Activated T-helper 1 cell treated with anti-CD3 and anti-CD28 coated beads, Interleukin-2, amount 50 U/mL, for 16 hours (primary cell): ENCODE measurements at regions not wholly inside any gene's neighbourhood (a gene's known extent, or its start where the extent isn't known, plus 50 kb on each side); places are given as distances from the start of the nearest gene placed in this dataset.
"Not testable (repeated sequence)": the region's sequence is repeated elsewhere in the genome, so short reads cannot be mapped to it uniquely, and the experiment has no call there.

Experiments
- DNase-seq, 2 donors: peaks; one replicate each; pipeline ENCODE4 v3.0.0-alpha.2; 2020; ENCODE audit warnings: low read depth in 1 of 2, low spot score in 1 of 2

DNA sequence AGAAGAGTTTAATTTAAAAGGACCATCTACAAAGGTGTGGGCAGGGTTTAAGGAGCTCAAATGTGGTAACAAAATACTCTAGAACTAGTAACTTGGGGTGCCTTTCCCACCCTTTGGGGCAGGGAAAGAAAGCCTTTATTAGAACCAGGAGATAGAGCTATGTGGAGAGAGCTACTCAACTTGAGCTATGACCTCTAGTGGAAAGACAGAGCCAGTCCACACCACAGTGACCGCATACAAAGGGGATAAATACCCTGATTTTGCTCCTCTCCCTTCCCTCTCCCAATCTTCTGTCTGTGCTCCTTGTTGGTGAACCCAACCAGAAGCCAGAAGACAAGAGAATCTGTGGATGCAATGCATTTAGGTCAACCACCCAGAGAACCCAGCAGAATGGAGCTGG, 54.4 kb upstream of the JAK1 start:
- DNase-seq: no peak

DNA sequence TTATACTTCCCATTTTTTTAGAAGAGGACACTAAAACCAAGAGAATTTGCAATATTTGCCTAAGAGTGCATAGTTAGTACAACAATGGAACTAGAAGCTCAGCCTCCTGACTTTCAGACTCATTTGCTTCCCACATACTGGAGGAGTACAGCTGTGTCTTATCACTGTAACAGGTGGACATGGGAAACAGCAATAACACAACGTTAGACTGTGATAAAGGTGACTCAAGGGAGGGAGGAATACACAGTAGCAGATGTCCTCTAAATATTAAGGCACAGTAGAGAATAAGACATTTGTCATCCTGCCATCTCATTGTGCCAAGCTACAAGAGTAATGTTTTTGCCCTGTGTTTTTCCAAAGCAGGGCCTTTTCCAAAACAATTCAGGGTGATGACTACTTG, 55.4 kb upstream of the JAK1 start:
- DNase-seq: no peak

GRCh38 chr1:65022216-65022615, 55.9 kb upstream of the JAK1 start:
- no peak for DNase-seq

DNA sequence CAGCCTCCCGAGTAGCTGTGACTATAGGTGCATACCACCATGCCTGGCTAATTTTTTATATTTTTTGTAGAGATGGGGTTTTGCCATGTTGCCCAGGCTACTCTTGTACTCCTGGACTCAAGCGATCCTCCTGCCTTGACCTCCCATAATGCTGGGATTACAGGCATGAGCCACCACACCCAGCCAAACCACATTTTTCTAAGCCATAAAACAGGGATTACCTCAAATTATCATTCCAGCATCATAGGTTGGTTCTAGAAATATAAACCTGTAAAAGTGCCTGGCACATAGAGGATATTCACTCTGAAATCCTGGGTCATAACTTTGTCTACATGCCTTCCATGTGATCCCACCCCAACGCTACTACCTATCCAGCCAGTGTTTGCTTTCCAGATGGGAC, 59.4 kb upstream of the JAK1 start:
- no peak for DNase-seq

- no peak for DNase-seq
Measured at GRCh38 chr1:65026235-65026634, 59.9 kb upstream of the JAK1 start.

- DNase-seq: no peak
Measured at GRCh38 chr1:65027666-65028358, 61.5 kb upstream of the JAK1 start.

DNA sequence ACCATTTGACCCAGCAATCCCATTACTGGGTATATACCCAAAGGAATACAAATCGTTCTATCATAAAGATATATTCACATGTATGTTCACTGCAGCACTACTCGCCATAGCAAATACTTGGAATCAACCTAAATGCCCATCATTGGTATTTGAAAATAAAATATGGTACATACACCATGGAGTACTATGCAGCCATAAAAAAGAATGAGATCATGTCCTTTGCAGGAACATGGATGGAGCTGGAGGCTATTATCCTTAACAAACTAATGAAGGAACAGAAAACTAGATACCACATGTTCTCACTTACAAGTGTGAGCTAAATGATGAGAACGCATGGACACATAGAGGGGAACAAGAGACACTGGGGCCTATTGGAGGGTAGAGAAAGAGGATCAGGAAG, 63.1 kb upstream of the JAK1 start:
- not testable (repeated sequence) for DNase-seq

DNA sequence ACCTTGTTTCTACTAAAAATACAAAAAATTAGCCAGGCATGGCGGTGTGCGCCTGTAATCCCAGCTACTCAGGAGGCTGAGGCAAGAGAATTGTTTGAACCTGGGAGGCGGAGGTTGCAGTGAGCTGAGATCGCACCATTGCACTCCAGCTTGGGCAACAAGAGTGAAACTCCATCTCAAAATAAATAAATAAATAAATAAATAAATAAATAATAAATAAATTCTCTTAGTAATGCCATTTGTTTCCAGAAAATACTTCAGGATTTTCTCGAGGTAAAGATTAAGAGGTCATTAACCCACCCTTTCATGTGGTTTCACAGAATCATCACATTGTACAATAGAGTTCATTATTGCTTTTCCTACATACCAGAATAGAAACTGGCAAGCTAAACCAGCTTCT, 68.5 kb upstream of the JAK1 start:
- DNase-seq: not testable (repeated sequence)

DNA sequence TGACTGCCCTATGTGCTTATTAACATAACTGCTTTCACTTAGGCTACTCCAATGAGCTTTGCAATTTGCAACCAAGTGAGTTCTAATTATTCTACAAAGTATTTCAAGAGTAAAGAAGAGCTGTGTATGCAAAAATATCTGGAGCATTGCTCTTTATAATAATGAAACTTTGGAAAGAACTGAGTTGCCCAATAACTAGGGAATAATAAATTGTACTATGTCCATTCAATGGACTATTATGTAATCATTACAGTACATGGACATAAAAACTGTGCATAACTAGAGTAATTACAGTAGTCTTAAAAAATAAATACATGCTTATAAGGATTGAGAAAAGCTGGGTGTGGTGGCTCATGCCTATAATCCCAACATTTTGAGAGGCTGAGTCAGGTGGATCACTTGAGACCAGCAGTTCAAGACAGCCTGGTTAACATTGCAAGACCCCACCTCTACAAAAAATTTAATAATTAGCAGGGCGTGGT, 70.3 kb upstream of the JAK1 start:
- no peak for DNase-seq

- DNase-seq: no peak
Measured at GRCh38 chr1:65039066-65039465, 72.7 kb upstream of the JAK1 start.

DNA sequence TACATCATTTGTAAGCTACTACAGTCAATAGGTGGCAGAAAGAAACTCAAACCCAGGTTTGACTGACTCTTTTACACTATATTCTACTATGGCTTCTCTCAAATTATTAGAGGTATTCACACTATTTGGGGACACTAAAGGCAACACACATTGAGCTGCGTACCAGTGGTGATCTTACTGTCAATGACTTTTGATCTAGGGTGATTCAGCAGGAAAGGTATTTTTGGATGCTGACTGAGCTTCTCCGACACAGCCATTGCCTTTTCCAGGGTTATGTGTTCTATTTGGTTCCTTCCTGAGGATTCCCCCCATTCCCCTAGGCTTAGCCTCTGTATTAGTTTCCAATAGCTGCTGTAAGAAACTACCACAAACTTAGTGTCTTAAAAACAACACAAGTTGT, 73.2 kb upstream of the JAK1 start:
- DNase-seq: no peak

DNA sequence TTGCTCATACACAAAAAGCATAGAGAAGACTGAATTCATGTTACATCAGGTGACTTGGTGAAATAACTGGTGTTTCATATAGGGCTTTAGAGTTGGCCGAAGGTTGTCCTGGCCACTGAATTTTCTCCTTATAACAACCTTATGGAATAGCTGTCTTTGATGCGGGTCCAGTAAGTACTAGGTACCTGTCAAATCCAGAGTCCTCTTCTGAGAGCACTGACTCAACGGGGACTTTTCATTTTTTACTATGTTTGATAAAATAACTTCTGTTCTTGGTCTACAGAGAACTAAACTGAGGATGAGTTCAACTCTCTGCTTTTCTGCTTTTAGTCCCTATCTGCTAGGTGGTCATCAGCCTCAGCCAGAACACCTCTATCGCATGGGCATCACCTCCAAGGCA, 76.1 kb upstream of the JAK1 start:
- DNase-seq: no peak

- DNase-seq: no peak
Measured at GRCh38 chr1:65044411-65044810, 78.1 kb upstream of the JAK1 start.

DNA sequence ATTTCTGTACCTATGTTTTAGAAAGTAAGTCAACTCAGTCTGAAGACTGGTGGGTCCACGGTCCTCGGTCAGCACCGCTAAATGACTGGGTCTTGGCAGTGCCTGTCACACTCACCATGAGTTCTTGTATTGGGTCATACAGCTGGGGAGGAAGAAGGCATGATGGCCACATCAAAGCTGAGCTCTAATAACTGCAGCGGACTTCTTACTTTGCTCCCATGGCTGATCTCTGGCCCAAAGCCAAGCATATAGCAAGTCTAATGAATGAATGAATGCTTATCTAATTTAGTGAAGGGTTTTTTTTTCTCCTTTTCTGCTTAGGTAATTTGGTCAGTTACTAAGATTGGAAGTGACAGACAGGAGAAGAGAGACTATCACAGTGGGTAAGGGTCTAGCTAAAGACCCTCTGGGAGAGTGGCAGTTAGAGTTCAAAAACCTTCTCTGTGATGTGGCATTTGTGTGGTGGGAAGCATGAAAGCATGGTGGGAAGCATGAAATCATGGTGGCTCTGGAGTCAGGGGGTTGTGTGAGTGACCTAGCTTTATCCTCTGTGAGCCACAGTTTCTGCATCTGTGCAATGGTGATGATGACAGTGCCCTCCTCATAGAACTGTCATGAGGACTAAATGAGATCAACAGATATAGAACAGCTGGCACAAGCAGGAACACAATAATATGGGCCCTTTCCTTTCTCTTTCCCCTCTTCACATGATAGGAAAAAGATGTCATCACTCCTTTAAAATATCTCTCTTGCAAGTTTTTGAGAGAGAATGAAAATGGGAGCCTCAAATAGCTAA, 78.9 kb upstream of the JAK1 start:
- no peak for DNase-seq

- no peak for DNase-seq
Measured at GRCh38 chr1:65048335-65048734, 82.0 kb upstream of the JAK1 start.

DNA sequence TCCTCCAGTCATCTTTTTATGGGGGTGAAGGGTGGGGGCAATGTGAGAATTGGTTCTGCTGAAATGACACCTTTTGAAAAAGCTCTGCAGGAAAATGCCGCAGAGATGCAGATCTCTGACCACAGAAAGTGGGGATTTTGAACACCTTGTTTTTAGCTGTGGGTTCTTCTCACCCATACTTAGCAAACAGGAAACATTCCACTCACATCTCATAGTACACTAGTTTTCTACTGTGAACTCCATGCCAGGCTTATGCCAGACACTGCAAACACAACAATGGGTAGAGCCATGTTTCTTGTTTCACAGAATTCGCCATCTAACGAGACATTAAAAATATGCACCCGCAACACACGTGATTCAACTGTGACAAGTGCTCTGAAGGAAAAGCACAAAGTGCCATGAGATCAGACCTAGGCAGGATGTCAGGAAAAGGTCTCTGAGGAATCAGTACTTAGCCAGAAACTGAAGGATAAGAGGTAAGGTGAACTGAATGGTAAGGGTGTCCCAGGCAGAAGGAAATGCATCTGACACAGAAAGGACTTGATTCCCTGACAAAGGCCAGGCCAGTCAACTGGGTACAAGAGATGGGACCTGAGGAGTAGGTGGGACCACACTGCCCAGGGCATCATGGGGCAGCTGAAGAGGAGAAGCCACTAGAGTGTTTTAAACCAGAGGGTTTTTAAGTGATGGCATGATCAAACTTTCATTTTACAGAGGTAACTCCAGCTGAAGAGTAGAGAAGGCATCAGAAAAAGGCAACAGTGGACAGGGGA, 83.8 kb upstream of the JAK1 start:
- no peak for DNase-seq

DNA sequence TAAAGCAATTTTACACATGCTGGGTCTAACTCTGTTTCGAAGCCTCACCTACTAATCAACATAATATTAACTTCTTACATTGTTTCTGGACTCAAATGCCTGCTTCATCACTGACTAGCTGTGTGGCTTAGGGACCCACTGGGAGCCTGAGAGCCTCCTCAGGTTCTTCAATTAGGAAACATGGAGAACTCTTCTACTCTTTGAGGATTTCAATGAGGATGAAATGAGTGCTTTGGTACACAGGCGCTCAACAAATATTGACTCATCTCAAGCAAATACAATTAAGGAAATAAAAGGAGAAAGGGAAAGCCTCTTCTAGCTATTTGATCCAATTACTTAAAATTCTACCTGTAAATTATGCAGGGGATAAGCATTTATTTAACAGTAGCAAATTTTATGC, 84.4 kb upstream of the JAK1 start:
- no peak for DNase-seq

DNA sequence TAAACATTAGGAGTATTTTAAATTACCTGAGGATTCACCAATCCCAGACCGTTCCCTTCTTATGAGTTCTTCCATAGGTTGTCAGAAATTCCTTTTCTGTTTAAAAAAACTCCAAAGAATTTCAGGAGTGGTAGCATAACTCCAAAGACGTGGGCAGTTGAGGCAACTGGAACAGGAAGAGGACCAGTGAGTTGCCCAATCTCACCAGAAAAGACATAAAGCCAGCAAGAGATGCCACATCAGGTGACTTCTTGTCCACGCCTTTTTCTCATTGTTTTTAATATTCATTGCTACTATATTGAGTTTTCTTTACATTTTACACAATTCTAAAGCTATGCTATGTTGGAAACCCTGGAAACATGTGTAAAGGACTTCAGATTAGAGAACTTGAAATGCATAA, 88.1 kb upstream of the JAK1 start:
- DNase-seq: no peak

- no peak for DNase-seq
Measured at GRCh38 chr1:65055747-65056146, 89.4 kb upstream of the JAK1 start.

GRCh38 chr1:65056234-65056633, 89.9 kb upstream of the JAK1 start:
- DNase-seq: no peak

GRCh38 chr1:65056866-65057265, 90.5 kb upstream of the JAK1 start:
- no peak for DNase-seq

- DNase-seq: no peak
Measured at GRCh38 chr1:65059930-65060538, 88.0 kb upstream of the AK4 start.
